CD4-positive, alpha-beta T cell (primary cell): ENCODE measurements at regions not wholly inside any gene's neighbourhood (a gene's known extent, or its start where the extent isn't known, plus 50 kb on each side); places are given as distances from the start of the nearest gene placed in this dataset.

ENCODE experiments used
- ATAC-seq: fragments of 200-7000 bp; cut with Tn5 transposase; one replicate; pipeline ENCODE4 v1.10.0; 2022; ENCODE audit warnings: mild to moderate bottlenecking; ENCODE audit not compliant: poor library complexity
- CTCF ChIA-PET: fragments of 350-600 bp; sonication (Branson Sonifier 250); formaldehyde crosslinking; loops from one replicate; lab custom pipeline; 2021; ENCODE audit warnings: antibody characterized with exemption, inconsistent platforms; lab: Charles Lee
- POLR2A ChIA-PET: fragments of 350-600 bp; sonication (Branson Sonifier 250); formaldehyde crosslinking; loops from one replicate; lab custom pipeline; 2021; ENCODE audit warnings: antibody characterized with exemption, inconsistent platforms; lab: Charles Lee
- DNase-seq, 14 experiments: peaks; one replicate each; pipeline ENCODE4 v3.0.0-alpha.2; 2013 to 2020; ENCODE audit warnings: mixed read lengths in 2 of 14
- H3K27ac ChIP-seq, 2 donors: one replicate each; pipeline versions ENCODE4 v1.5.1 to v1.7.0; 2013; ENCODE audit warnings: low read length in 2 of 2, low read depth in 1 of 2, mild to moderate bottlenecking in 1 of 2
- H3K27me3 ChIP-seq, 2 experiments: 1 replicate in 1 of 2; 2 replicates in 1 of 2; pipeline versions ENCODE4 v1.6.1 to v1.7.0; 2013; ENCODE audit warnings: low read length in 2 of 2, control low read depth in 1 of 2, mild to moderate bottlenecking in 1 of 2, moderate library complexity in 1 of 2; ENCODE audit not compliant: insufficient read depth in 2 of 2, control insufficient read depth in 1 of 2
- H3K36me3 ChIP-seq: one replicate; pipeline ENCODE4 v1.6.1; 2013; ENCODE audit warnings: low read length, control low read depth; ENCODE audit not compliant: insufficient read depth
- H3K4me1 ChIP-seq: one replicate; pipeline ENCODE4 v1.6.1; 2013; ENCODE audit warnings: low read length, control low read depth; ENCODE audit not compliant: insufficient read depth
- H3K4me3 ChIP-seq: one replicate; pipeline ENCODE4 v1.5.1; 2013; ENCODE audit warnings: mild to moderate bottlenecking, low read length, moderate library complexity
- H3K9me3 ChIP-seq, 2 experiments: 1 replicate in 1 of 2; 2 replicates in 1 of 2; pipeline versions ENCODE4 v1.6.1 to v1.7.0; 2013; ENCODE audit warnings: low read length in 2 of 2, mild to moderate bottlenecking in 2 of 2, control low read depth in 1 of 2, moderate library complexity in 1 of 2; ENCODE audit not compliant: control insufficient read depth in 1 of 2, insufficient read depth in 1 of 2
- H3K27ac Mint-ChIP-seq: one replicate; pipeline ENCODE4 v1.8.0; 2020; ENCODE audit warnings: mixed read lengths
- H3K27me3 Mint-ChIP-seq: one replicate; pipeline ENCODE4 v1.8.0; 2021; ENCODE audit warnings: mixed read lengths
- H3K36me3 Mint-ChIP-seq: one replicate; pipeline ENCODE4 v1.8.0; 2021; ENCODE audit warnings: low read depth, mixed read lengths
- H3K4me1 Mint-ChIP-seq: one replicate; pipeline ENCODE4 v1.8.0; 2021; ENCODE audit warnings: low read depth, mixed read lengths
- H3K4me3 Mint-ChIP-seq: one replicate; pipeline ENCODE4 v1.8.0; 2020; ENCODE audit warnings: mild to moderate bottlenecking, mixed read lengths
- H3K9me3 Mint-ChIP-seq: one replicate; pipeline ENCODE4 v1.8.0; 2020; ENCODE audit warnings: mixed read lengths
- CTCF ChIP-seq: fragments of 200-600 bp; IDR thresholded peaks from one replicate; pipeline ENCODE4 v1.8.0; 2022; ENCODE audit warnings: antibody characterized with exemption, mild to moderate bottlenecking
- intact Hi-C, 2 experiments: fragments of 100-400 bp; cut with DNase I in 1 of 2; cut with micrococcal nuclease in 1 of 2; formaldehyde crosslinking; loops; one replicate each; pipeline versions ENCODE4 v1.15.1 to v1.9.0; 2023 to 2025; cut with DNase I, micrococcal nuclease

GRCh38 chr2:22037274-22037673, 913.5 kb downstream of the TDRD15 start:
- Histone ChIP-seq H3K36me3 (no peaks in the 10 kb centered on the region), H3K27ac (no peak overlapping the region), H3K4me3 (no peak overlapping the region), H3K27me3 (no peaks in the 10 kb centered on the region), H3K4me1 (no peaks in the 10 kb centered on the region), H3K9me3 (peaks cover 0 to 4% of the 10 kb centered on the region in 2 experiments)
- no peak for DNase-seq
- POLR2A ChIA-PET = no interaction called here
- intact Hi-C loops = no loop called here
- H3K9me3 Mint-ChIP-seq = peaks cover 6% of the 10 kb centered on the region
- TF ChIP-seq CTCF = no peak
- H3K27ac Mint-ChIP-seq = no peak overlapping the region
- no peaks in the 10 kb centered on the region for H3K36me3 Mint-ChIP-seq
- no peak overlapping the region for H3K4me3 Mint-ChIP-seq
- CTCF ChIA-PET = no interaction called here
- no peak for ATAC-seq
- no peaks in the 10 kb centered on the region for H3K27me3 Mint-ChIP-seq
- H3K4me1 Mint-ChIP-seq = no peaks in the 10 kb centered on the region

- no peaks in the 10 kb centered on the region for H3K4me1 Mint-ChIP-seq
- intact Hi-C loops = no loop called here
- Histone ChIP-seq H3K27me3 (no peaks in the 10 kb centered on the region), H3K9me3 (peaks cover 0 to 5% of the 10 kb centered on the region in 2 experiments), H3K36me3 (no peaks in the 10 kb centered on the region), H3K27ac (no peak overlapping the region), H3K4me1 (no peaks in the 10 kb centered on the region), H3K4me3 (no peak overlapping the region)
- no peaks in the 10 kb centered on the region for H3K27me3 Mint-ChIP-seq
- H3K27ac Mint-ChIP-seq = no peak overlapping the region
- ChIA-PET CTCF (no interaction called here), POLR2A (no interaction called here)
- H3K36me3 Mint-ChIP-seq = no peaks in the 10 kb centered on the region
- peaks cover 5% of the 10 kb centered on the region for H3K9me3 Mint-ChIP-seq
- no peak for ATAC-seq
- DNase-seq = no peak
- TF ChIP-seq CTCF = no peak
- no peak overlapping the region for H3K4me3 Mint-ChIP-seq
Measured at GRCh38 chr2:22043784-22044183, 920.0 kb downstream of the TDRD15 start.

GRCh38 chr2:22055784-22056620, 932.2 kb downstream of the TDRD15 start:
- no peaks in the 10 kb centered on the region for H3K4me1 Mint-ChIP-seq
- intact Hi-C loops = no loop called here
- H3K9me3 ChIP-seq = no peaks in the 10 kb centered on the region
- no peak for TF ChIP-seq CTCF
- no peak for ATAC-seq
- no peaks in the 10 kb centered on the region for H3K36me3 Mint-ChIP-seq
- H3K27ac Mint-ChIP-seq = no peak overlapping the region
- no peak overlapping the region for H3K4me3 Mint-ChIP-seq
- no peak for DNase-seq
- H3K4me3 ChIP-seq = no peak overlapping the region
- H3K27me3 Mint-ChIP-seq = no peaks in the 10 kb centered on the region
- POLR2A ChIA-PET = no interaction called here
- peaks cover 6% of the 10 kb centered on the region for H3K9me3 Mint-ChIP-seq
- CTCF ChIA-PET = no interaction called here
- H3K36me3 ChIP-seq = no peaks in the 10 kb centered on the region
- H3K27me3 ChIP-seq = no peaks in the 10 kb centered on the region
- no peak overlapping the region for H3K27ac ChIP-seq
- H3K4me1 ChIP-seq = no peaks in the 10 kb centered on the region
